Middle frontal gyrus (tissue), 1 donor: ENCODE measurements at regions not wholly inside any gene's neighbourhood (a gene's known extent, or its start where the extent isn't known, plus 50 kb on each side); places are given as distances from the start of the nearest gene placed in this dataset.

Source experiments
- DNase-seq: peaks from one replicate; pipeline ENCODE4 v3.0.0-alpha.2; 2015; ENCODE audit warnings: low spot score; ENCODE audit errors: extremely low spot score

- DNase-seq = no peak
These were observed 74.3 kb downstream of the SIPA1L2 start for GRCh38 chr1:232555494-232556210.

DNA sequence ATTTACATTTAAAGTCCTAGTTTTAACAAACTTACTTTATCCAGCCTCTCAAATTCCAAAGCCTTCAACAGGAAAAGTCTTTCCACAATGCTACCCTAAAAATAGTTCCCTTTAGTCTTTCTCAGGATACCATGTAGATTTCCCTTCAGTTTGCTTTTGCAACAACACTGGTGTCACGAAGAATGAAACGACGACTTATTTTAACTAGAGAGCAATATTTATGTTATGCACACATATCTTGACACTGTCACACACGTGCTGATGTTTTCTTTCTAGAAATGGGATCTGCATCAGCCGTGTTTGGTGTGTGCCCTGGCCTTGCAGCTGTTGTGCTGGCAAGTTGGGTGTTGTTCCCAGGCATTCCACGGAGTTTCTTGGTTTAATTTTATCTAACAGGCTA is 75.5 kb downstream of the SIPA1L2 start:
- no peak for DNase-seq

DNA sequence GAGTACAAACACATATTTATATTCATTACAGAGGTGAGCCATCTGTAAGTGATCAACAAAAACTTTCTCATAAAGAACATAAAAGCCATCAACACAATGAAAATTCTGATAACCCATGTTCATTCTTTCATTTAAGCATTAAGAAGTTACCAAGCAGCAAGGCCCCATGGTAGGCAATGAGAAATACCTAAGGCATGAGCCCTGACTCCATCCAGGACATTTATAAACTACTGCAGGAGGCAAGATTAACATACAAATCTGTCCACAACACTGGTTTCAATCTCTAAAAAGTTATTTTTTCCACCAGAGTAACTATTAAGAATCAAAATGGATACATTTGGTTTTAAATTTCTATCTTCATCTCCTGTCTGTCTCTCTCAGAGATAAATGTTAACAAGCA is 76.1 kb downstream of the SIPA1L2 start:
- no peak for DNase-seq

DNA sequence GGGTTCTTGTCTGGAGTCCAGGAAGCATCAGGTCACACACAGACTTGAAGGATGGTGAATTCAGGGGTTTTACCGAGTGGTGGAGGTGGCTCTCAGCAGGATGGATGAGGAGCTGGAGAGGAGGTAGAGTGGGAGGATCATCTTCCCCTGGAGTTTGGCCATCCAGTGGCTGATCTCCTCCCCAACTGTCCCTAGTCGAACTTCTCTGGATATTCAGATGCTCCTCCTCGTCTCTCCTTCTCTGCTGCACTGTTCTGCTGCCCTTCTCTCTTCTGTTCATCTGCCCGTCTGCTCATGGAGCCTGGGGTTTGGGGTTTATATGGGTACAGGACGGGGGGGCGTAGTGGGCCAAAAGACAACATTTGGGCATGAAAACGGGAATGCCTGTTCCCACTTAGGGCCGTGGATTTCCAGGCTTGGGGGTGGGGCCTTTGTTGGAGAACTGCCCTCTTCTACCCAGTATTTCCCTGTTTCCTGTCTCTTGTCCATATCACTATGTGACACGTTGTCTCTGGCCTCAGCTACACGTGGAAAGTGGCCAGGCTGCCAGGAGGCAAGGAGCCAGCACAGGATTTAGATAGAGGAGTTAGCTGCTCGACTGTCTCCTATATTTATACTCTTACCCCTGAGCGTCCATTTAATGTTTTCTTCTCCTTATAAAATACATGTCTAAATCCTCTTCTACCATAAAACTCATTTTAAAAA is 76.7 kb downstream of the SIPA1L2 start:
- no peak for DNase-seq

- DNase-seq = no peak
These were observed 78.5 kb downstream of the SIPA1L2 start for GRCh38 chr1:232551386-232551785.

DNA sequence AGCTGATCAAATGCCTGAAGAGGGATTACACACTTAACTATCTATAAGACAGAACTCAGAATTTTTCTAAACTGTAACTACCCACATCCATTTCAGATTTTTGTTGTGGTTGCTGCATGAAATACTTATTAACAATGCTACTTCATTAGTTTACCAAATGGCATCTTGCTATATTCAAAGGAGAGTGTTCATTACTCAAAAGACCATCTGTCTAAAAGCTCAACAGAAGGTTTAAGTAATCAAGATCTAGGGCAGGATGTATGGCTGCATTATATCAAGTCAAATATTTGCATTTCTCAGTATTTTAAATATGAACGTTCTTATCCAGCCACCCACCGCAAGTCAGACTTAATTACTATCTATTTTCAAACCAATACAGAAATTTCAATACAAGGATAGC is 79.9 kb downstream of the SIPA1L2 start:
- DNase-seq = no peak

DNA sequence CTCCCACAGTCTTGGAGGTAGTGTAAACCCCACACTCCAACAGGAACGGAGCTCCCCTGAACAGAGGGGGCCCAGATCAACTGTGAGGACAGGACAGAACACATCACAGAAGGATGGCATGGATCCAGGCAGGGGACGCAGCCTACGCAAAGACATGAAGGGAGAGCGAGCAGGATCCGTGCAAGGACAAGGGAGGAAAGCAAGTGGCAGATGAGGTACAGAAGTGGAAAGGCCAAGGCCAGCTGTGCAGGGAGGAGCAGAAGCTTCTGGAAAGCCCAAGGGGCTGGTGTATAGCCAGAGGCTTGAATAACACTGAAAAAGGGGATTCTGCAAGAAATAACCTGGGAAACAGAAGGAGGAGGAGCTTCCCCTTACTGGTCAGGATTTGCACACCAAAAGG is 81.2 kb downstream of the SIPA1L2 start:
- DNase-seq = no peak

DNA sequence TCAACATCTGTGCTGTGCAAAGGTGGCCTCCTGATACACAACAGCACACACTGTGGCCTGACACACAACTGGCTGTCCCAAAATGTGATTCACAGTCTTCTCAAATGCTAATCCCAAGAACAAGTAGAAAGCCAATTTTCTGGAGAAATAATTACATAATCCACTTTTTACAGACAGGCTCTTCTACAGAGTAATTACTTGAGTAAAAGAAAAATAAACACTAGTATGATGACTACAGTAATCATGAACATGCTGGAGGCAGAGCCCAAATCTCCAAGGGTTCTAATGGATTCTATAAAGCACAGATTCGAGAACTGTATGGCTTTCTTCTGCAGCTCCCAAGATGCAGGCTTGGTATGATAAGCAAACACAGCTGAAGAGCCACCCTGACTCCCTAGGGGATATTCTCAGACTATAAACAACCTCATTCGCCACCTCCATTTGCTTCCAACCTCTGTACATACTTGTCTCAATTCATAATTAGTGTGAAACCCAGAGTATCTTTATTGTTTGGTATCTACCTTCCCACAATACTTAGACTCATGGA is 81.9 kb downstream of the SIPA1L2 start:
- no peak for DNase-seq

DNA sequence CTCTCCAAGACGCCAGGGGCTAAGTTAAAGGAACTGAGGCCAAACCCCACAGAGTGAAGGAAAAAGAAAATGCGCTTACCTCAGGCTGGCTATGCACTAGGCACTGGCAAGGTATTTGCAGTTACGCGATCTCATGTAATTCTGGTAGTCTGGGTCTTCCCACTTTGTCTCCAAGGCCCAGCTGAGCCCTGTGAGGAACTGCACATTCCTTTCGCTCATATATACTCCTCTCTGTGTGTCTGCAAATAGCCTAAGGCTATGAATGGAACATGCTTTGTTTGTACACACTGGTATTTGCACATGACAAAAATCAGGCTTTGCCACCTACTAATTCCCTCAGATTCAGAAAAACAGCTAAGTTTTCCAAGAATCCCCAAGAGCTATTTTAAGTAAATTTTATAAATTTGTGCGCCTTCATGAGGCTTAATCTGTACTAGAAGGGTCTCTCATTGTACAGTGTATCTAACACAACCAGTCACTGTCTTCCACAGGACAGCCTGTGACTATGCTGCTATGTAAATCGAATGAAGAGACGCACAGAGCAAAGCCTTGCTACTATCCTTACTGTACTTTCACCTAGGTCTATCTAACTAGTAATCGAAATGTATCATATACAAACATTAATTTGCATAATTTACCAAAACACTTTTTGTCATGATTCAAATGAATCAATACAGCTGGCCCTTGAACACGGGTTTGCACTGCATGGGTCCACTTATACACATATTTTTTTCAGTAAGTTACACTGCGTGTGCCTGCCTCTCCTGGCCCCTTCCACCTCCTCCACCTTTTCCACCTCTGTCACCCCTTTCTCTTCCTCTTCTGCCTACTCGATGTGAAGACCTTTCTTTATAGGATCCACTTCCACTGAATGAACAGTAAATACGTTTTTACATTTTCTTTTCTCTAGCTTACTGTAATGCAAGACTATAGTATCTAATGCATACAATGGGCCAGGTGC is 87.0 kb downstream of the SIPA1L2 start:
- no peak for DNase-seq

DNA sequence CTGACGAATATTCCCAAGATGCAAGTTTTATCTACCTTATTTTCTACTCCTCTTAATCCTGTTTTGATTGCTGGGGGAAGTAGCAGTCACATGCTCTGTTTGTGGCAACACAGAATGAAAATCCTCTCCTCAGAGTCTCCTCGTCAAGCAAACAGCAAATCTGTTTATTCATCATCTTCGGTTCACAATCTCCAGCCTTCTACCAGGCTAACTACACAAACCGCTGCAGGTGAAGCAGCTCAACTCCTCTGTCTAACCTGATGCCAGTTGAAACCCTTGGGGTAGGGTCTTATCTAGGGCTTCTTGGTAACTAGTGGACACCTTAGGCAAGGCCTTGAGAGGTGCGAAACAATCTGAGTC is 91.0 kb downstream of the SIPA1L2 start:
- no peak for DNase-seq

DNA sequence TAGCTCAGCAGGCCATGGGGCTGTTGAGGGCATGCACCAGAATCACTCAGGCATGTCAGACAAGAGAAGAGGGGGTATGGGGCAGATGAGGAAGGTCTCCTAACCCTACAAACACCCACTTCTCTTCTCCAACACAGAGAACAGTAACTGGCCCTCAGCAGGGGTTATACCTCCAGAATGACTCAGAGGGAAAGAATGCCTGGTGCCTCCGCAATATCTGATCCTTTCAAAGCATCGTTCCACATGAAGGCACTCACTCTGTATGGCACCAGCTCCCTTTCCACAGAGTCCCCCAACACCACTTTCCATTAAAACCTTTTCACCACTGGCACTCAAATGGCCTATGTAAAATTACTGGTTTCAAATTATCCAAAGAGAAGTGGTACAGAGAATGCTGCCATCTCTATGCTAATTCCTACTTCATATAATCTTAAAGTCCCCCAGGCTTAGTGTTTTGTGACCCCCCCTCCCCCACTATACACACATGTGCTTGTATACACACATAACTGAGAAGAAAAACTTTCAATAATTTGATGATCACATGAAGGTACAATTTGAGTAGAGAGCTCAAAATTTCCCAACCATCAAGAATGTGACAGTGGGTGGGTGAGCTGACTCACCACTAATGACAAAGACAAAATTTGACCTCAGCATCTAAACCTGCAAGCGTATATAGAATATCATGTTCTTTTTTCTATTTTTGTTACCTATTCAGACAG is 91.5 kb downstream of the SIPA1L2 start:
- DNase-seq = no peak

DNA sequence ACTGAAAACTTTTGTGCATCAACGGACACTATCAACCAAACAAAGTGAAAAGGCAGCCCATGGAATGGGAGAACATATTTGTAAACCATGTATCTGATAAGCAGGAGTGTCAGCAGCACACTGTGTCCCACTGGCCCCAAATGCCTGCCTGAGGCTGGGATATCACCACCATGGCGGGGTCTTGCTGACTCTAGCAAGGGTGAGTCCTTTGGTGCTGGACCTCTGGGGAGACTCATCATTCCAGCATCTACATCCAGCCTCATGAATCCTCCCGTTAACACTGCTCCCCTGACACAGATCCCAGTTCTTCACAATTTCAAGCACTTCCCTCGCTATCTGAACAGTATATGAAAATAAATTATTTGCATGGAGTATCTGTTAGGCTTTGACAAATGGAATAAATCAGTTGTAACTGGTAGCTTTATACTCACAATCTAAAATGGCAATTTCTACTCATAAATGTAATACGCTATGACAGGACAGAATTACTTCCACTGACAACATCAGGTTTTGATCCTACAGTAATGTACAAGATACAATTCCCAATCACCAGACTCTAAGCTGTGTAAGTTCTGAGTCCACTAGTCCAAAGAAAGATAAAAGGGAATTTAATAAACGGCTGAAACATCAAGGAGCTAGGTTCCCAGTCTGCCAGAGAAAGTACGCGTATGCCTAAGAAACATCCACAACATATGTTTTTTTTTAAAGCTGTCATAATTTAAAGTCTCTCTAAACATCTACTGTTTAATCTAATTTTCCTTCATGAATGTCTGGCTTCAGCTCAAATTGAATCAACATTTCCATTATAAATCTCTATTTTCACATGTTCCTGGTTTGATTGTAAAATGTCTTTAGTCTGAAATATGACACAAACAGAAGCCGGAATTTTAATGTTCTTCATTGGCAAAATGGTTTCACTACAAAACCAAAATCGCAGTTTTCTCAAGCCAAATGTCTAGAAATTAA is 95.1 kb downstream of the SIPA1L2 start:
- DNase-seq = no peak

DNA sequence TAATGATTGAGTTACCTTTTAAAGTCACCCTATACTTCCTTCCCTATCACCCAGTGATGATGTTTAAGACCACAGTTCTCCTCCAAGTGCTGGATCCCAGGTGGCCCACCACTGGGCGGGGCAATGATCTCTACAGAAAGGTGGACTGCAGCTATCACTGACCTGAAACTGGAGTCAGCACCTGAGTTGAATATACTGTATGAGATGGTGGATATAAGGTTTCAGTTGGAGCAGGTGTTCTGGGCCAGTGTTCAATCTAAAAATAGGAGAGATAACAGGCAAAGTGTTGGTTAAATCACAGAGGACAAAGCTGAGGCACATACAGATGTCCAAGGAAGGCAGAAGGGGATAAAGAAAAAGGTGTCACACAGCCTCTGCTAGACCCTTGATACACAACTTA is 96.6 kb downstream of the SIPA1L2 start:
- no peak for DNase-seq

- no peak for DNase-seq
These were observed 97.0 kb downstream of the SIPA1L2 start for GRCh38 chr1:232532901-232533300.

DNA sequence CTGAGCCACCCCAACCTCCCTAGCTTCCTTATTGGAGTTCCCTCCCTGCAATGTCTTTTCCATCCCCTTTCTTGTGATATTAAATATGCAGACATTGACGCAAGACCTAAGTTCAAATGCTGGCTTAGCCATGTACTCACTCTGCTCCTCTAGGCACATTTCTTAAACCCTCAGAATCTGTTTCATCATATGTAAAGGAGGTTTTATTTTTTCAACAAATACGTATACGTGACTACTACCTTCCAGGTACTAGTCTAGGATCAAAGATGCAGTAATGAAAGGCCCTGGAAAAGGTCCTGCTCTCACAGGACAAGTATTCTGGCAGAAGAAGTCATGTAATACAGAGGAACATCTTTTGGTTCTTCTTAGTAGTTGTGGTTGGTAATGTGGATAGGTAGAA is 98.6 kb downstream of the SIPA1L2 start:
- no peak for DNase-seq

GRCh38 chr1:232529747-232530146 is 100.2 kb downstream of the SIPA1L2 start:
- DNase-seq = no peak

- DNase-seq = no peak
These were observed 101.4 kb downstream of the SIPA1L2 start for GRCh38 chr1:232528472-232529089.

- DNase-seq = no peak
These were observed 105.9 kb downstream of the SIPA1L2 start for GRCh38 chr1:232524056-232524455.

GRCh38 chr1:232522189-232522588 is 107.7 kb downstream of the SIPA1L2 start:
- DNase-seq = no peak

GRCh38 chr1:232521660-232522059 is 108.3 kb downstream of the SIPA1L2 start:
- no peak for DNase-seq
